Tibial nerve (tissue), 4 donors: ENCODE measurements at regions not wholly inside any gene's neighbourhood (a gene's known extent, or its start where the extent isn't known, plus 50 kb on each side); places are given as distances from the start of the nearest gene placed in this dataset.

Source experiments
- CTCF ChIP-seq, 5 experiments: fragments of 200-600 bp in 3 of 5; fragments of 450-650 bp in 2 of 5; sonication (generic) in 3 of 5; IDR thresholded peaks; one replicate each; pipeline ENCODE4 v1.5.1; 2016 to 2019; ENCODE audit warnings: antibody characterized with exemption in 5 of 5, mild to moderate bottlenecking in 3 of 5, moderate library complexity in 2 of 5
- EP300 ChIP-seq, 2 donors: sonication (generic); formaldehyde crosslinking; IDR thresholded peaks; one replicate each; pipeline ENCODE4 v1.6.1; 2017; ENCODE audit warnings: antibody characterized with exemption in 2 of 2, mild to moderate bottlenecking in 1 of 2
- POLR2A ChIP-seq, 2 donors: fragments of 450-650 bp; IDR thresholded peaks; one replicate each; pipeline ENCODE4 v1.6.1; 2017; ENCODE audit warnings: antibody characterized with exemption in 2 of 2, mild to moderate bottlenecking in 2 of 2, moderate library complexity in 2 of 2

GRCh38 chr1:14310476-14310875 lies 288.0 kb upstream of the KAZN start:
- TF ChIP-seq CTCF (IDR thresholded peaks at IDR 0.05) (no peak), POLR2A (IDR thresholded peaks at IDR 0.05) (no peak), EP300 (IDR thresholded peaks at IDR 0.05) (no peak)
